Activated CD8-positive, alpha-beta T cell treated with anti-CD3 and anti-CD28 coated beads, Interleukin-2, amount 10 ng/mL, durations not matched to agents 7 days and 5 days (primary cell): ENCODE measurements at regions not wholly inside any gene's neighbourhood (a gene's known extent, or its start where the extent isn't known, plus 50 kb on each side); places are given as distances from the start of the nearest gene placed in this dataset.
A peak's percentile ranks its signal among the peaks of the same experiment; 100 is the strongest.

ENCODE experiments used
- ATAC-seq: fragments of 150-1000 bp; cut with Tn5 transposase; one replicate; pipeline ENCODE4 v1.10.0; 2021; ENCODE audit warnings: moderate library complexity
- CTCF ChIA-PET: fragments of 350-600 bp; sonication (Branson Sonifier 250); formaldehyde crosslinking; loops from one replicate; lab custom pipeline; 2021; ENCODE audit warnings: antibody characterized with exemption; lab: Charles Lee
- POLR2A ChIA-PET: fragments of 350-600 bp; sonication (Branson Sonifier 250); formaldehyde crosslinking; loops from one replicate; lab custom pipeline; 2021; ENCODE audit warnings: antibody characterized with exemption; lab: Charles Lee
- DNase-seq: peaks from one replicate; pipeline ENCODE4 v3.0.0-alpha.2; 2020
- H3K27ac Mint-ChIP-seq: one replicate; pipeline ENCODE4 v1.8.0; 2021; ENCODE audit warnings: mild to moderate bottlenecking, mixed read lengths
- H3K27me3 Mint-ChIP-seq: one replicate; pipeline ENCODE4 v1.8.0; 2021; ENCODE audit warnings: low read depth, mixed read lengths
- H3K36me3 Mint-ChIP-seq: one replicate; pipeline ENCODE4 v1.8.0; 2021; ENCODE audit warnings: low read depth, mixed read lengths
- H3K4me1 Mint-ChIP-seq: one replicate; pipeline ENCODE4 v1.8.0; 2021; ENCODE audit warnings: low read depth, mixed read lengths
- H3K4me3 Mint-ChIP-seq: one replicate; pipeline ENCODE4 v1.8.0; 2021; ENCODE audit warnings: mild to moderate bottlenecking, mixed read lengths
- H3K9me3 Mint-ChIP-seq: one replicate; pipeline ENCODE4 v1.8.0; 2022; ENCODE audit warnings: mixed read lengths; ENCODE audit not compliant: insufficient read depth

DNA sequence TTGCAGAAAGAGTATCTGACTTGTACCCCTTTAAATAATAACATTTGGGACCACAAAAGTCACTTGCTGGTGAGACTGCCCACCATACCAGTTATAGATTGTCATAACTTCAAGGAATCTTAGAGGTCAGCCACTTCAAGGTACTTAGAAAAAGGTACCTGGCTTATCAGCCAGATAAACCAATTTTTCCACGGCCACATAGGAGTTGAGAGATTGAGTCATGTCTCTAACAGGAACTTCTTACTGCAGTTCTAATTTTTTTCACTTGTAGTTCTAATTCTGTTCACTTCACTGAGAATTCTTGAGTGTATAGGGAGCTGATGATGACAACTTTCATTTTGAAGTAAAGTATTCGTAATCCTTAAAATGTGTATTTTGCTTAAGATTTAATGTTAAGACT is 317.1 kb upstream of the CBLB start:
- POLR2A ChIA-PET: interaction anchor here (0.8 to 1.2 kb wide), 2 partner anchors 21 to 317 kb away, joined by 3 to 4 read pairs; no protein-coding TSS in a partner anchor
- CTCF ChIA-PET: interaction anchor here (1.1 kb wide), 1 partner anchor 12 kb away, joined by 4 read pairs; no protein-coding TSS in a partner anchor
- H3K36me3 Mint-ChIP-seq: peaks cover 53% of the 10 kb centered on the region

DNA sequence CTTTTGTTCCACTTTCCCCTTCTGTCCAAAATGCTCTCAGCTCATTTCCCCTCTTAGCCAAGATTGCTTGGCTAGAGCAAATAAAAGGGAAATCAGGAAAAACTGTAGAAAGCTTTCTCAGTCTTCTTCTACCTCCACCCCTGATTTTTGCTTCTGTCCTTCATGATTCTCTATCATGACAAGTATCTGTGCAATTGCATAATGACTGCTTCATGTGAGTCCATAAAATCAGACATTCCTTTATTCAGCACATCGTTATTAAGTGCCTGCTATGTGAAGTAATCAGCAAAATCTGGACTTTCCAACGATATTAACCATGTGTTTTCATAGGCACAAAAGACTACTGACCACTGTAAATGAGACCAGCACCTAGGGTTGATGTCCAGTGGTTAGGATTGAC is 321.5 kb upstream of the CBLB start:
- Mint-ChIP-seq H3K9me3 (peaks cover 28% of the 10 kb centered on the region), H3K36me3 (peaks cover 48% of the 10 kb centered on the region), H3K4me1 (peaks cover 28% of the 10 kb centered on the region), H3K4me3 (no peak overlapping the region), H3K27me3 (no peaks in the 10 kb centered on the region), H3K27ac (no peak overlapping the region)
- no peak for DNase-seq
- ATAC-seq: no peak
- ChIA-PET POLR2A (no interaction called here), CTCF (interaction anchor here (1.2 to 2.1 kb wide), 2 partner anchors 16 to 24 kb away, joined by 3 to 8 read pairs; no protein-coding TSS in a partner anchor)

More for the DNA sequence above, 317.1 kb upstream of the CBLB start:
- ATAC-seq (peak; percentile 55), DNase-seq (no peak)
- Mint-ChIP-seq H3K27ac (peak overlapping the region; percentile 76), H3K27me3 (no peaks in the 10 kb centered on the region), H3K4me1 (peaks cover 51% of the 10 kb centered on the region), H3K4me3 (peak overlapping the region; percentile 20), H3K9me3 (peaks cover 27% of the 10 kb centered on the region)

DNA sequence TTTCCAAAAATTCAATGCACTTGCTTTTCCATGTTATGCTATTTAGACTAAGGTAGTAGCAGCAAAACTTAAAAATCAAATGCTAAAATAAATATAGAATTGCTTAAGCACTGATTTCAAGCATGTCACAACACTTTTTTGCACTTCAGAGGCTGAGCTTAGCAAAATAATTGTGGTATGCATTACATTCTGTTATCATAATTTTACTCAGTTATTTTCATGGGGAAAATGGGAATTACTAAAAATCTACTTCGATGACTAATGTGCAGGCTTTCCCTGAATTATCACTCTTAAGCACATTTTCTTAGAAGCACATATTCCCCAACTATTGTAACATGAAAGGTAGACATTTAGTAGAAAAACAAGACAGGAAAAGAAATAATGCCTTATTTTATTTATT is 322.4 kb upstream of the CBLB start:
- peaks cover 44% of the 10 kb centered on the region for H3K36me3 Mint-ChIP-seq
- CTCF ChIA-PET: interaction anchor here (2.1 kb wide), 1 partner anchor 15 kb away, joined by 8 read pairs; no protein-coding TSS in a partner anchor

DNA sequence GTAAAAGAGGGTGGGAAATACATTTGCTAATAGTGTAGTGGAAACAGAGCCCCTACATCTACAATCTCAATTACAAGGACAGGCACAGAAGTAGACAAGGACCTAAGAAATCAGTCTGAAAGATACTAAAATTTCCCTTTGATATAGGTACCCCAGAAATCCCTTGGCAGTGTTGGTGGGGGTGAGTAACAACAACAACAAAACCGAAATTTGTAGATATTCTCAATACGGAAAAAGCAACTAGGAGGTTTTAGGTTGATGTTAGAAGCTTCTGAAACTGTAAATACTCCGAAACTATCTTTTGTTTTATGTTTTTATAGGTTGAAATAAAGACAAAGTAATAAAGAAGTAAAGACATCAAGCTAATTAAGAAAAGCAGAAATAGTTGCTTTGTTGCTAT is 323.1 kb upstream of the CBLB start:
- CTCF ChIA-PET: no interaction called here
- ATAC-seq: no peak

More for the DNA sequence above, 322.4 kb upstream of the CBLB start:
- Mint-ChIP-seq H3K9me3 (peaks cover 19% of the 10 kb centered on the region), H3K4me3 (no peak overlapping the region), H3K4me1 (peaks cover 19% of the 10 kb centered on the region), H3K27ac (no peak overlapping the region), H3K27me3 (no peaks in the 10 kb centered on the region)
- ATAC-seq: no peak
- no peak for DNase-seq
- POLR2A ChIA-PET: no interaction called here

DNA sequence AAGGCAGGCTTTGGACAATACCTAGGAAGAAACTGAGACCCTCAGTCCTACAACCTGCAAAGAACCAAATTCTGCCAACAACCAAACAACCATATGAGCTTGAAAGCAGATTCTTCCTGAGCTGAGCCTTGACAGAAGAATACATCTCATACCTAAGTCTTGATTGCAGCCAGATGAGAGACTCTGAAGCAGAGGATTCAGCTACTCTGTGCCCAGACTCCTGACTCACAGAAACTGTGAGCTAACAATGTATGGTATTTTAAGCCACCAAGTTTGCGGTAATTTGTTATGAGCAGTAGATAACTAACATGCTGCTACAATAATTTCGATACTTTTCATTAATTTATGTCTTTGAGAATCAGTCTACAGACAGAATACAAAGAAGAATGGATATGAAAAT is 325.1 kb upstream of the CBLB start:
- DNase-seq (no peak), ATAC-seq (no peak)
- no peaks in the 10 kb centered on the region for H3K27me3 Mint-ChIP-seq
- no peak overlapping the region for H3K4me3 Mint-ChIP-seq
- CTCF ChIA-PET: interaction anchor here (0.8 kb wide), 1 partner anchor 12 kb away, joined by 3 read pairs; no protein-coding TSS in a partner anchor
- H3K27ac Mint-ChIP-seq: no peak overlapping the region
- peaks cover 52% of the 10 kb centered on the region for H3K36me3 Mint-ChIP-seq
- peaks cover 21% of the 10 kb centered on the region for H3K4me1 Mint-ChIP-seq
- H3K9me3 Mint-ChIP-seq: peaks cover 15% of the 10 kb centered on the region
- POLR2A ChIA-PET: interaction anchor here (1.0 kb wide), 1 partner anchor 12 kb away, joined by 3 read pairs; no protein-coding TSS in a partner anchor

More for the DNA sequence above, 323.1 kb upstream of the CBLB start:
- no peak for DNase-seq
- H3K4me3 Mint-ChIP-seq: no peak overlapping the region
- POLR2A ChIA-PET: no interaction called here
- H3K27me3 Mint-ChIP-seq: no peaks in the 10 kb centered on the region
- H3K27ac Mint-ChIP-seq: no peak overlapping the region
- H3K9me3 Mint-ChIP-seq: peaks cover 20% of the 10 kb centered on the region
- H3K36me3 Mint-ChIP-seq: peaks cover 47% of the 10 kb centered on the region
- peaks cover 16% of the 10 kb centered on the region for H3K4me1 Mint-ChIP-seq

DNA sequence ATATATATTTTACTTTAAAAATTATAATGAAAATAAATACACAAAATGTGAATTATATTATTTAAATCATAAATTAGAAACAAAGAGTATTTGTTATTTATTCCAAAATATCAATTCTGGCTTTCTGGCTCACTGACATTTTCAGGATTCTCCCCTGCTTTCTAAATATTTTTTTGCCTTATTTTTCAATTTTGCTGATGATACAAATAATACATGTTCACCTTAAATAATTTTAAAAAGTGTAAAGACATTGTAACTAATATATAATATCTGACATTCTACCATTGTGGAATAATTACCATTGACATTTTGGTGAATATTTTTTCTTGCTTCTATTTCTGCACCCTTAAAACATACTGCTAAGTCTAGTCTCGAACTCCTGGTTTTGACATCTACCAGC is 325.9 kb upstream of the CBLB start:
- Mint-ChIP-seq H3K4me1 (peaks cover 21% of the 10 kb centered on the region), H3K27me3 (no peaks in the 10 kb centered on the region), H3K27ac (no peak overlapping the region), H3K9me3 (peaks cover 15% of the 10 kb centered on the region), H3K4me3 (no peak overlapping the region), H3K36me3 (peaks cover 48% of the 10 kb centered on the region)
- ATAC-seq: no peak
- no peak for DNase-seq
- ChIA-PET CTCF (no interaction called here), POLR2A (no interaction called here)

DNA sequence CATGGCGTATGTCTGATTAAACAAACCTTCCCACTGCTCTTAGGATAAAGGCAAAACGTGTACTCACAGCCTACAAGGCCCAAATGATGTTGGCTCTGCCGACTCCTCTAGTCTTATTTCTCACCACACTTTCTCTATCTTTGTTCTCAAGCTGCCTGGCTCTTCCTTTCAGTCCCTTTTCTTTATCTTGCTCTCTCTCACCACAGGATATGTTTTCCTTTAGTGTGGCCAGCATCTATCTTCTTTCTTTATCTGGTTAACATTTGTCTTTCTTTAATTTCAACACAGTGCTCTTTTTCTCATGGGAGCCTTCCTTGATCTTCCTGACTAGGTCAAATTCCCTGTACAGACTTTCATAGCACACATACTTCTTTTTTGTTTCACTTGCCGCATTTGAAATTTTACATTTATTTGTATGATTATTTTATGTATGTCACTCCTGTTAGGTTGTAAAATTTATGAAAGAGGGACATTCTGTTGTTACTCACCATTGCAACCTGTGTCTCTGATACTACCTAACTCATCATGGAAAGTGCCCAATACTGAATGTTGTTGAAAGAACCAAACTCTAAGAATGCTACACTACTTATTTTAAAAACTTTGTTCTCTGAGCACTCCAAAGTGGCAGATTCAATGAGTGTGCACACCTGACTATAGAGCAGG is 328.9 kb upstream of the CBLB start:
- DNase-seq (no peak), ATAC-seq (no peak)
- CTCF ChIA-PET: no interaction called here
- Mint-ChIP-seq H3K4me1 (peaks cover 15% of the 10 kb centered on the region), H3K27ac (peak overlapping the region; percentile 18), H3K9me3 (peaks cover 15% of the 10 kb centered on the region), H3K36me3 (peaks cover 39% of the 10 kb centered on the region), H3K4me3 (no peak overlapping the region), H3K27me3 (no peaks in the 10 kb centered on the region)
- POLR2A ChIA-PET: no interaction called here

DNA sequence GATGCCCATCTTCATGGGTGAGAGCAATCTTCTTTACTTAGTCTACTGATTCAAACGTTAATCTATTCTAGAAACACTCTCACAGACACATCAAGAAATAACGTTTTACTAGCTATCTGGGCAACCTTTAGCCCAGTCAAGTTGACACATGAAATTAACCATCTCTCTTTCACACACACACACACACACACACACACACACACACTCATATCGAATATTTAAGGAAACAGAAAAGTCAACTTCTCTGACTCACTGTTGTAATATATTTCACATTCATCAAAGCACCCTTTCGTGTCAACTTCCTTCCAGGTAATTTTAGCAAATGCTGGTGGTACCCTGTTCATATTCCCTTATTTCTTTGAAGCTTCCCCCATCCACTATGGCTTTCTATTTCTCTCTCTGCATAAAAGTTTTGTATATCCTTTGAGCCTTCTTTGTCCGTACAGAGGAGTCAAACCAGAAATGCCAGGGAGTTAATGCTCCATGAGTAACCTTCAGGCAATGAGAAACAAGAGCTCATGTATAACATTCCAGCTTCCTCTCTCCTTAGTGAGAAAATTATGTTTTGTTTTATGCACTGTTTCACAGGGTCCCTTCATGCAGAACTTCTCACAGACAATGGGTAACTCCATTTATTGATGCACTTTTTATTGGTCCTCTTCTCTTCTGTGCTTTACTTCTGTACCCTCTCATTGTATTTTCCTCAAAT is 335.5 kb upstream of the CBLB start:
- peak overlapping the region; percentile 16 for H3K27ac Mint-ChIP-seq
- H3K4me1 Mint-ChIP-seq: peaks cover 40% of the 10 kb centered on the region
- H3K27me3 Mint-ChIP-seq: no peaks in the 10 kb centered on the region
- ATAC-seq (no peak), DNase-seq (no peak)
- H3K4me3 Mint-ChIP-seq: no peak overlapping the region
- CTCF ChIA-PET: interaction anchor here (0.6 to 0.8 kb wide), 3 partner anchors 20 to 860 kb away, joined by 3 to 4 read pairs (median 3); no protein-coding TSS in a partner anchor
- peaks cover 10% of the 10 kb centered on the region for H3K9me3 Mint-ChIP-seq
- POLR2A ChIA-PET: no interaction called here
- peaks cover 39% of the 10 kb centered on the region for H3K36me3 Mint-ChIP-seq

DNA sequence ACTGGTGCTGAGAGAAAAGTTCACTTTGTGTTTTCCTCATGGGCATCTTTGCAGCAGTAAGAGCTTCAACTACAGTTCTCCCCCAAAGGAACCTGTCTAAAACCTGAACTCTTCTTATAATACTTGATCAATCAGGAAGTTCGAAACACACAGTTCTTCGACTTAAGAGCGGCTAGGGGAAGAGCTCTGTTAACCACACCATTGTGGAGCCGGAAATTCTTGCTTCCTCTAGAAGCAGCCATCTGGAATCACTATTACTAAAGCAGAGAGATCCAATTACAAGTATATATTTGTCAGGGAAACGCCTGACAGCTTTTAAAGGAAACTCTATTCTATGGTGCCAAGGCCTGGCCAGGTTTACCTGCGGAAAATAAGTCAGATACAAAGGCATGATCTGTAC is 337.3 kb upstream of the CBLB start:
- no peaks in the 10 kb centered on the region for H3K27me3 Mint-ChIP-seq
- H3K36me3 Mint-ChIP-seq: peaks cover 36% of the 10 kb centered on the region
- H3K9me3 Mint-ChIP-seq: peaks cover 10% of the 10 kb centered on the region
- ATAC-seq: peak; percentile 78
- POLR2A ChIA-PET: interaction anchor here (0.6 to 1.4 kb wide), 6 partner anchors 9 to 337 kb away, joined by 3 to 7 read pairs (median 4); partner anchors contain the start of gene CBLB
- peak; percentile 44 for DNase-seq
- CTCF ChIA-PET: interaction anchor here (0.7 to 1.8 kb wide), 9 partner anchors 9 to 403 kb away, joined by 3 to 8 read pairs (median 4); no protein-coding TSS in a partner anchor
- peak overlapping the region; percentile 45 for H3K4me3 Mint-ChIP-seq
- peaks cover 47% of the 10 kb centered on the region for H3K4me1 Mint-ChIP-seq
- H3K27ac Mint-ChIP-seq: peak overlapping the region; percentile 91

DNA sequence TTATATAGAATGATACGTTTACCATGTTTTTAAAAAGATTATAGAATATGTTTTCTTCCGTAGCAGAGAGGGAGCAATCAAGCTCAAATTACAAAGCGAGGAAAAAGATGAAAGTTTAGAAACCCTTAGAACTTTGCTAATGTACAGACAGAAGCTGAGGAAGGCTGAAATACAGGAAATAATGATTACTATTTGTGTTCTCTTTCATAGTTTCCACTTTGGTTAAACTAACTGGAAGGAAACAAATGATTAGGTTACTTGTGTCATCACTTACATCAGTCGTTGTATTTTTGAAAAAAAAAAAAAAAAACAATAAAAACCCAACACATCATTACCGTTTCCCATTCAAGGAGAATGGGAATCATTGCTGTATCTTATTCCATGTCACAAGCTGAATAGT is 337.8 kb upstream of the CBLB start:
- Mint-ChIP-seq H3K9me3 (peaks cover 10% of the 10 kb centered on the region), H3K36me3 (peaks cover 36% of the 10 kb centered on the region), H3K27ac (peak overlapping the region; percentile 91), H3K4me3 (peak overlapping the region; percentile 45), H3K27me3 (no peaks in the 10 kb centered on the region), H3K4me1 (peaks cover 52% of the 10 kb centered on the region)
- ATAC-seq (peak; percentile 52), DNase-seq (no peak)
- ChIA-PET POLR2A (interaction anchor here (0.6 to 1.3 kb wide), 4 partner anchors 8 to 21 kb away, joined by 3 to 7 read pairs (median 4); no protein-coding TSS in a partner anchor), CTCF (interaction anchor here (0.7 to 1.8 kb wide), 8 partner anchors 8 to 403 kb away, joined by 3 to 8 read pairs (median 4); no protein-coding TSS in a partner anchor)

DNA sequence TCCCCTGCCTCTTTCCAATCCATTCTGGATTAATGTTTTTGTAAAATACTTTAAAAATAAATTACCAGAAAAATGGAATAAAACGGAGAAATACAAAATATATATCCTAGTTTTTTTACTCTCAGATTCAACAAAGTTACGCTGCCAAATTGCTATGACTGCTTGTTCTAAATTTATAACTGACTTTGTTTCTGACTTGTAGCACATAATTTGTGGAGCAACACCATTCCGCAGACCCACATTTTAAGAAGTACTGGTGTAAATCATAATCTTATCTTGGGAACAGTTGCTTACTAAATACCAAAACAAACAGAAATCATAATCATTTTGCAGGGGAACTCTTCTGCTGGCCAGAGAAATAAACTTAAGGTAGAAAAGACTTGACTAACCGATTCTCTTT is 339.4 kb upstream of the CBLB start:
- Mint-ChIP-seq H3K27ac (peak overlapping the region; percentile 46), H3K36me3 (peaks cover 34% of the 10 kb centered on the region), H3K4me1 (peaks cover 60% of the 10 kb centered on the region), H3K9me3 (peaks cover 10% of the 10 kb centered on the region), H3K27me3 (no peaks in the 10 kb centered on the region), H3K4me3 (no peak overlapping the region)
- DNase-seq (no peak), ATAC-seq (no peak)
- POLR2A ChIA-PET: no interaction called here
- CTCF ChIA-PET: interaction anchor here (1.9 kb wide), 1 partner anchor 339 kb away, joined by 4 read pairs; no protein-coding TSS in a partner anchor
